ENCODE measurements at regions not wholly inside any gene's neighbourhood (a gene's known extent, or its start where the extent isn't known, plus 50 kb on each side); places are given as distances from the start of the nearest gene placed in this dataset.

GRCh38 chr6:104575536-104575935 is 284.2 kb downstream of the HACE1 start:
- no peak for DNase-seq

GRCh38 chr6:104574135-104574750 is 285.5 kb downstream of the HACE1 start:
- no peak for DNase-seq

- DNase-seq = no peak
Observed at GRCh38 chr6:104573350-104573749, 286.4 kb downstream of the HACE1 start.

GRCh38 chr6:104572901-104573300 is 286.8 kb downstream of the HACE1 start:
- DNase-seq = no peak

- no peak for DNase-seq
Observed at GRCh38 chr6:104566411-104566810, 293.3 kb downstream of the HACE1 start.

GRCh38 chr6:104563306-104563705 is 296.4 kb downstream of the HACE1 start:
- DNase-seq = no peak

- DNase-seq = no peak
Observed at GRCh38 chr6:104559435-104560202, 300.1 kb downstream of the HACE1 start.

- no peak for DNase-seq
Observed at GRCh38 chr6:104558746-104559145, 301.0 kb downstream of the HACE1 start.

- DNase-seq = no peak
Observed at GRCh38 chr6:104548297-104548696, 311.4 kb downstream of the HACE1 start.

- no peak for DNase-seq
Observed at GRCh38 chr6:104541411-104541810, 318.3 kb downstream of the HACE1 start.

GRCh38 chr6:104540743-104541142 is 319.0 kb downstream of the HACE1 start:
- no peak for DNase-seq

GRCh38 chr6:104539173-104539572 is 320.5 kb downstream of the HACE1 start:
- no peak for DNase-seq

- DNase-seq = no peak
Observed at GRCh38 chr6:104537872-104538271, 321.8 kb downstream of the HACE1 start.

GRCh38 chr6:104537180-104537579 is 322.5 kb downstream of the HACE1 start:
- DNase-seq = no peak

GRCh38 chr6:104532462-104532861 is 327.3 kb downstream of the HACE1 start:
- DNase-seq = no peak

GRCh38 chr6:104531646-104532045 is 328.1 kb downstream of the HACE1 start:
- DNase-seq = no peak

- DNase-seq = peak in 25 of 56 donors; percentile 2 to 65 (median 20)
Observed at GRCh38 chr6:104527761-104528415, 331.8 kb downstream of the HACE1 start.

GRCh38 chr6:104527311-104527710 is 332.4 kb downstream of the HACE1 start:
- DNase-seq = peak in 13 of 56 donors; percentile 3 to 45 (median 13)

GRCh38 chr6:104526376-104526775 is 333.3 kb downstream of the HACE1 start:
- peak in 2 of 56 donors; percentile 10 to 12 for DNase-seq

GRCh38 chr6:104525677-104526322 is 333.9 kb downstream of the HACE1 start:
- peak in 52 of 56 donors; percentile 7 to 86 (median 61) for DNase-seq

- DNase-seq = peak in 2 of 56 donors; percentile 3 to 4
Observed at GRCh38 chr6:104522533-104522932, 337.2 kb downstream of the HACE1 start.

- no peak for DNase-seq
Observed at GRCh38 chr6:104521176-104521575, 338.5 kb downstream of the HACE1 start.

Measured in amygdala (tissue), 56 donors.